Panc1 (cell line): ENCODE measurements at regions not wholly inside any gene's neighbourhood (a gene's known extent, or its start where the extent isn't known, plus 50 kb on each side); places are given as distances from the start of the nearest gene placed in this dataset.

Source experiments
- POLR2AphosphoS5 ChIP-seq: IDR thresholded peaks from 2 replicates; pipeline ENCODE4 v1.6.1; 2012; ENCODE audit warnings: mild to moderate bottlenecking, low read depth, low read length, moderate library complexity
- TF ChIP-seq, protein P1 (sequence below): fragments of 450-650 bp; IDR thresholded peaks from 2 replicates; pipeline ENCODE4 v1.5.1; 2017; ENCODE audit warnings: mild to moderate bottlenecking

DNA sequence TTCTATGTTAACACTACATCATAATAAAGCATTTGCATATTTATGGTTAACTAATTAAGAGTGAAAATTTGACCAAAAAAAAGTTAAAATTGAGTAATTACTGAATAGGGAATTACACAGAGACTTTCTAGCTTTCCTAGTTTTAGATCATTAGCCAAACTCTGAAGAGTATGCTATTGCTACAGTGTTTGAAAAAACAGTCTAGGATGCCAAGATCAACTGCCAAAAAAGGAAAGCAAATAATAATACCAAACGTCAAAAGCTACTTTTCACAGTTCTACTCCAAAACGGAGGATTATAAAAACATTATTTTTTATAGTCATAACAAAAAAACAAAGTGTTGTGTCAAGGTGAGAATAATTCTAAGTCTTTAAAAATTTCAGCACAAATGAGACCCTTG is 359.8 kb upstream of the CTSO start:
- TF ChIP-seq POLR2AphosphoS5 = no peak
- TF ChIP-seq, protein P1, sequence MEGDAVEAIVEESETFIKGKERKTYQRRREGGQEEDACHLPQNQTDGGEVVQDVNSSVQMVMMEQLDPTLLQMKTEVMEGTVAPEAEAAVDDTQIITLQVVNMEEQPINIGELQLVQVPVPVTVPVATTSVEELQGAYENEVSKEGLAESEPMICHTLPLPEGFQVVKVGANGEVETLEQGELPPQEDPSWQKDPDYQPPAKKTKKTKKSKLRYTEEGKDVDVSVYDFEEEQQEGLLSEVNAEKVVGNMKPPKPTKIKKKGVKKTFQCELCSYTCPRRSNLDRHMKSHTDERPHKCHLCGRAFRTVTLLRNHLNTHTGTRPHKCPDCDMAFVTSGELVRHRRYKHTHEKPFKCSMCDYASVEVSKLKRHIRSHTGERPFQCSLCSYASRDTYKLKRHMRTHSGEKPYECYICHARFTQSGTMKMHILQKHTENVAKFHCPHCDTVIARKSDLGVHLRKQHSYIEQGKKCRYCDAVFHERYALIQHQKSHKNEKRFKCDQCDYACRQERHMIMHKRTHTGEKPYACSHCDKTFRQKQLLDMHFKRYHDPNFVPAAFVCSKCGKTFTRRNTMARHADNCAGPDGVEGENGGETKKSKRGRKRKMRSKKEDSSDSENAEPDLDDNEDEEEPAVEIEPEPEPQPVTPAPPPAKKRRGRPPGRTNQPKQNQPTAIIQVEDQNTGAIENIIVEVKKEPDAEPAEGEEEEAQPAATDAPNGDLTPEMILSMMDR = no peak
